Naive B cell (primary cell): ENCODE measurements at regions not wholly inside any gene's neighbourhood (a gene's known extent, or its start where the extent isn't known, plus 50 kb on each side); places are given as distances from the start of the nearest gene placed in this dataset.

Experiments used
- ATAC-seq, 2 donors: fragments of 150-1000 bp; cut with Tn5 transposase; 2 replicates each; pipeline ENCODE4 v1.10.0; 2021; ENCODE audit warnings: low read depth in 2 of 2, mild to moderate bottlenecking in 2 of 2, moderate library complexity in 2 of 2
- DNase-seq: peaks from one replicate; pipeline ENCODE4 v3.0.0; 2022
- H3K27ac Mint-ChIP-seq, 6 donors: one replicate each; pipeline ENCODE4 v1.8.0; 2020 to 2022; ENCODE audit warnings: mild to moderate bottlenecking in 6 of 6, mixed read lengths in 6 of 6, moderate library complexity in 5 of 6, inconsistent platforms in 2 of 6
- H3K27me3 Mint-ChIP-seq, 3 donors: one replicate each; pipeline ENCODE4 v1.8.0; 2021 to 2022; ENCODE audit warnings: mixed read lengths in 3 of 3, mild to moderate bottlenecking in 1 of 3
- H3K36me3 Mint-ChIP-seq, 2 donors: one replicate each; pipeline ENCODE4 v1.8.0; 2020 to 2022; ENCODE audit warnings: mixed read lengths in 2 of 2, inconsistent platforms in 1 of 2, mild to moderate bottlenecking in 1 of 2
- H3K4me1 Mint-ChIP-seq, 3 donors: one replicate each; pipeline ENCODE4 v1.8.0; 2020 to 2022; ENCODE audit warnings: mixed read lengths in 3 of 3, inconsistent platforms in 1 of 3, mild to moderate bottlenecking in 1 of 3, moderate library complexity in 1 of 3
- H3K4me3 Mint-ChIP-seq, 8 donors: one replicate each; pipeline ENCODE4 v1.8.0; 2020 to 2022; ENCODE audit warnings: mild to moderate bottlenecking in 8 of 8, mixed read lengths in 8 of 8, moderate library complexity in 8 of 8, inconsistent platforms in 2 of 8
- H3K9me3 Mint-ChIP-seq, 7 donors: one replicate each; pipeline ENCODE4 v1.8.0; 2020 to 2022; ENCODE audit warnings: mixed read lengths in 7 of 7, mild to moderate bottlenecking in 5 of 7, inconsistent platforms in 2 of 7, moderate library complexity in 1 of 7

DNA sequence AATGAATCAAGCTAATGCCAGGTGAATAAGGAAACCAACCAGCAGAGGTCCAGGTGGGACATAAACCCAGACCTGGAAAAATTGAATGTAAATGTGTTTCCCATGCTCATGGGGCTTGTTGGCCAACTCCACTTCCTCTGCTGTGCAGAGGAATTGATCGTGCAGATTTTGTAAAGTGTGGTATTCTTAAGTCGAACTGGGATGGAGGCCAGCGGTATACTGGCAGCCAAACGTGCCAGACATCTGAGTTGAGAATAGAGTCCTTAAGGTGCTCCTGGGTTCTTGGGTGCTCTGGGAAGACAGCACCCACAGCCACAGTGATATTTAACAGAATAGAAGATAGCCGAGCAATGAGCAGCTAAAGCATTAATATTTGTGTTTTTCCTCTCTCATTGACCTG is 146.5 kb upstream of the LGALSL start:
- ATAC-seq = no peak
- Mint-ChIP-seq H3K9me3 (peaks cover 0 to 10% (median 5%) of the 10 kb centered on the region in 7 donors), H3K4me3 (peak overlapping the region in 1 of 8 donors; percentile 62), H3K36me3 (peaks cover 0 to 9% of the 10 kb centered on the region in 2 donors), H3K4me1 (no peaks in the 10 kb centered on the region), H3K27me3 (peaks cover 0 to 7% (median 0%) of the 10 kb centered on the region in 3 donors), H3K27ac (no peak overlapping the region)
- no peak for DNase-seq

GRCh38 chr2:64311191-64311910 is 142.6 kb upstream of the LGALSL start:
- no peak overlapping the region for H3K4me3 Mint-ChIP-seq
- peak overlapping the region in 1 of 6 donors; percentile 8 for H3K27ac Mint-ChIP-seq
- H3K9me3 Mint-ChIP-seq = peaks cover 0 to 3% (median 0%) of the 10 kb centered on the region in 7 donors
- peaks cover 0 to 7% (median 6%) of the 10 kb centered on the region in 3 donors for H3K27me3 Mint-ChIP-seq
- ATAC-seq (no peak), DNase-seq (no peak)
- H3K36me3 Mint-ChIP-seq = no peaks in the 10 kb centered on the region
- peaks cover 0 to 3% (median 0%) of the 10 kb centered on the region in 3 donors for H3K4me1 Mint-ChIP-seq

GRCh38 chr2:64311948-64312621 is 141.9 kb upstream of the LGALSL start:
- DNase-seq (no peak), ATAC-seq (no peak)
- Mint-ChIP-seq H3K27me3 (peaks cover 0 to 7% (median 6%) of the 10 kb centered on the region in 3 donors), H3K4me1 (peaks cover 0 to 3% (median 0%) of the 10 kb centered on the region in 3 donors), H3K4me3 (no peak overlapping the region), H3K9me3 (no peaks in the 10 kb centered on the region), H3K36me3 (no peaks in the 10 kb centered on the region), H3K27ac (no peak overlapping the region)

DNA sequence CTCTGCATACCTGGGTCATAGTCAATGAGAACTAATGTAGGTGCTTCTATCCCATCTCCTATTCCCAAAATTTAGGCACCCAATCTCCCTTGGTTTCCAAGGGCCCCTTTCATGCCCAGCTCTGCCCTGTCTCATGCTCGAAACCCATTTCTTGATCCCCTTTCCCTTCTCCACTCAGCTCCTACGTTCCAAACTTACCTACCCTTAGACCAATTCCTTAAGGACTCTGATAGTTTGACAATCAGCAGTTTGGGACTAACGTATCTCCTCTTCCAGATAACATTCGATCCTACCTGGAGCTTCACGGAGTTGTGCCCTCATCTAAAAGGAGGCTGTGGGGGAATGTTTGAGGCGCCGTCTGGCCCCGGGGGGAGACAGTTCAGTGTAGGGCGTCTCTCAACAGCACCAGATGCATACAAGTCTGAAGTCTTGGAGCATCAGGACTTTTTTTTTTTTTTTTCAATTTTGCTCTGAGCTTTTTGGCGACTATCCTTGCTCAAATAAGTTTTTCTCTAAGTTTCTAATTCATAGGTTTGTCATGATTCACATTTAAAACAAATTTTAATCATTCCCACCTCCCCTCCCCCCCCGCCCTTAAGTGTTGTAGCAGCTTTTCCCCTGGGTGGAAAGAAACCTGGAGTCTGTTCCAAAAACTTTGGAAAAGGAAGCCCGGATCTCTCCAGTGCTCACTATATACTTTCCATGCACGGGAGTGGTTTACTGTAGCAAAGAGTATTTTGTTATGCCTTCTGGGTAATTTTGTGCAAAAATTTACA is 141.2 kb upstream of the LGALSL start:
- H3K9me3 Mint-ChIP-seq = no peaks in the 10 kb centered on the region
- peaks cover 0 to 6% (median 4%) of the 10 kb centered on the region in 3 donors for H3K27me3 Mint-ChIP-seq
- ATAC-seq (no peak), DNase-seq (no peak)
- H3K36me3 Mint-ChIP-seq = no peaks in the 10 kb centered on the region
- H3K4me1 Mint-ChIP-seq = peaks cover 0 to 3% (median 3%) of the 10 kb centered on the region in 3 donors
- peak overlapping the region in 1 of 6 donors; percentile 6 for H3K27ac Mint-ChIP-seq
- no peak overlapping the region for H3K4me3 Mint-ChIP-seq

DNA sequence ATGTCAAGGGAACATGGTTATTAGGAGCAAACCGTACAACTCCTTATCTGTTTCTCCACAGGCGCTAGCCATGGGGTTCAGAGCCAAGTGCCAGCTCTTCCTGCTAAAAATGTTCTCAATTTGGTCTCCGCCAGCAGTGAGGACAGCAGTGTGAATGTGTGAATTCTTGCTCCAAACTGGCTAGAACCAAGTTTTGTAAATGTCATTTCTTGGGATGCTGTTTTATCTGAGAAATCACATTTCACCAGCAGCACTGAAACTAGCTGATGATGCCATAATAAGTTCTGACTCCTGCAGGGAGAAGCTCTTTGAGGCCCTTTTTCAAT is 140.6 kb upstream of the LGALSL start:
- Mint-ChIP-seq H3K27ac (no peak overlapping the region), H3K27me3 (peaks cover 0 to 6% (median 0%) of the 10 kb centered on the region in 3 donors), H3K4me3 (no peak overlapping the region), H3K36me3 (no peaks in the 10 kb centered on the region), H3K4me1 (peaks cover 0 to 3% (median 3%) of the 10 kb centered on the region in 3 donors), H3K9me3 (no peaks in the 10 kb centered on the region)
- no peak for ATAC-seq
- no peak for DNase-seq

DNA sequence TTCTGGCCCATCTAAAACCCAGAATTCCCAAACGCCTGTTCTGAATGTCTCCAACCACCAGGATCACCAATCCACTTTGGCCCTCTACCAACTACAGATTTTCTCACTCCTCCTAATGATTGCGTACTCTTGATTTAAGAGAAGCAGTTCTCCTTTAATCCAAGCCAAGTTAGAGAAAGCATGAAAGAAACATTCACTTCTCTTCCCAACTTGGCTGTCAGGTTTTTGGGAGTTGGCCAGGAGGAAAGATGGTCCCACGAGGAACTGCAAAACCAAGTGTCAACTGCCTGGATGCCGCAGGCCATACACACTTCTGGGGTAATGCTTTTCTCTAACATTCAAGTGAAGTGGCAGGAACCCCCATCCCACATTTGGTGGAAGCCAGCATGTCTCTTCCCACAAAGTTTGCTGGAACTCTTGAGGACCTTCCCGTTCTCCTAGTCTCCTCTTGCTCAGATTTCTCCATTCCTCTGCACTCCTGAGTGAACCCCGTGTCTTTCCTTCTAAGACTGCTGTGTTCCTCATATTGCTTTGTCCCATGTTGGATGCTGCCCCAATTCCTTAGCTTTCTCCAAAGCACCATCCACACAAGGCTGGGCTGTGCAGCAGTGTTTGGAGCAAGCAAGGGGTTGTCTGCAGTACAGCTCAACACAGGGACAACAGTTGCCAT is 138.5 kb upstream of the LGALSL start:
- Mint-ChIP-seq H3K4me3 (no peak overlapping the region), H3K9me3 (no peaks in the 10 kb centered on the region), H3K36me3 (no peaks in the 10 kb centered on the region), H3K4me1 (peaks cover 0 to 3% (median 3%) of the 10 kb centered on the region in 3 donors), H3K27me3 (peaks cover 0 to 13% (median 4%) of the 10 kb centered on the region in 3 donors), H3K27ac (peak overlapping the region in 1 of 6 donors; percentile 73)
- DNase-seq (no peak), ATAC-seq (no peak)

DNA sequence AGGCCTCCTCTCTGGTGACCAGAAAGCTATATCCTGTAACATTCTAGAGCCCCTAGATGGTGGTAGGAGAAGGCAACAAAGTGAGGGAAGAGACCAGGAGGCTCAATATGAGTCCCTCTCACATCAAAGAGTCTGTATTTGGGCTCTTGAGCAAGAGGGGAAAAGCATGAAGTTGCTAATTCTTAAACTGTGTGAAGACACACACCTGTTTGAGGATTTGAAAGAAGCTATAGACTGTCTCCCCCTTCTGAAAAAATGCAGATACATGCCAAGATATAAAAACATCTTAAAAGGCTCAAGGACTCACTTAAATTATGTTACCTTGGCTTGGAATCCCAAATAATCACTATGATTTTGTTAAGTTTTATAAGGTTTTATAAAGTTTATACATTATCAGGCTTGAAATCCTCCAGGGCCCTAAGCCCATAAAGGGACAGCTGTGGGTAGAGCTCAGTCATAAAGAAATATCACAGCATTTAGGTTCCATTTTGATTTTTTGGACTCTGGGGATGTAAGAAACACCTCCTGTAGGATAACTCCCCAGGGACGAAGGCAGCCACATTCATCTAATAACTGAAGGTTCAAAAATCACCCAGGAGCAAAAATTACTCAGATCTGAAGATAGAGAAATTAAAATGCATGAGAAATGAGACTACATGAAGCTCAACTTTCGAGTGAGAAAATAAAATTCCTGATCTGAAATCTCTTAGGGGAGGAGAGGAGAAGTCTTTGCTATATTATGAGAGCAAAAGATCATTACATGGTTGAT is 136.1 kb upstream of the LGALSL start:
- Mint-ChIP-seq H3K9me3 (peaks cover 0 to 1% (median 0%) of the 10 kb centered on the region in 7 donors), H3K27ac (no peak overlapping the region), H3K27me3 (peaks cover 0 to 22% (median 21%) of the 10 kb centered on the region in 3 donors), H3K4me1 (peaks cover 0 to 3% (median 3%) of the 10 kb centered on the region in 3 donors), H3K36me3 (no peaks in the 10 kb centered on the region), H3K4me3 (no peak overlapping the region)
- DNase-seq (no peak), ATAC-seq (no peak)

GRCh38 chr2:64318476-64318748 is 135.6 kb upstream of the LGALSL start:
- peaks cover 0 to 1% (median 0%) of the 10 kb centered on the region in 7 donors for H3K9me3 Mint-ChIP-seq
- no peak for DNase-seq
- no peaks in the 10 kb centered on the region for H3K36me3 Mint-ChIP-seq
- peaks cover 0 to 26% (median 21%) of the 10 kb centered on the region in 3 donors for H3K27me3 Mint-ChIP-seq
- H3K4me3 Mint-ChIP-seq = no peak overlapping the region
- H3K4me1 Mint-ChIP-seq = peaks cover 0 to 3% (median 3%) of the 10 kb centered on the region in 3 donors
- peak overlapping the region in 1 of 6 donors; percentile 30 for H3K27ac Mint-ChIP-seq
- no peak for ATAC-seq

- Mint-ChIP-seq H3K27ac (no peak overlapping the region), H3K4me1 (peaks cover 0 to 3% (median 3%) of the 10 kb centered on the region in 3 donors), H3K9me3 (peaks cover 0 to 1% (median 0%) of the 10 kb centered on the region in 7 donors), H3K27me3 (peaks cover 0 to 27% (median 21%) of the 10 kb centered on the region in 3 donors), H3K36me3 (no peaks in the 10 kb centered on the region), H3K4me3 (no peak overlapping the region)
- no peak for DNase-seq
- no peak for ATAC-seq
Measured at GRCh38 chr2:64319896-64320295, 134.1 kb upstream of the LGALSL start.

DNA sequence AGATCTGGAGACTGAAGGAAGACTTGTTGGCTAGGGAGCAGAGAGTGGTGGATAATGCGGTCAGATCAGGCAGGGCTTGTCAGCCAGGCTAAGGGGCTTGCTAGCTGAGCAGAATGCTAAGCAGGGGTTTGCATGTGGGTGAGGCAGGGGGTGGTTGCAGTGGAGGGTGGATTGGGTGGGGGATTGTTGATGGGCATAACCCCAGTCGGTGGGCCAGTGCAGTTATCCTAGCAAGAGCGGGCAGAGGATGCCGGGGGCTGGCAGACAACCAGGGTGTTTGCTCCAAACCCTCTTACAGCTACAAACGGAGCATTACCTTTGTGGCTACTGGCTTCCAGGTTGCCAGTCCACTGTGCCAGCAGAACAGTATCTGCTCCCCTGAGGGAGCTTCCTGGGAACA is 131.5 kb upstream of the LGALSL start:
- peak overlapping the region in 1 of 6 donors; percentile 47 for H3K27ac Mint-ChIP-seq
- peaks cover 0 to 22% (median 21%) of the 10 kb centered on the region in 3 donors for H3K27me3 Mint-ChIP-seq

DNA sequence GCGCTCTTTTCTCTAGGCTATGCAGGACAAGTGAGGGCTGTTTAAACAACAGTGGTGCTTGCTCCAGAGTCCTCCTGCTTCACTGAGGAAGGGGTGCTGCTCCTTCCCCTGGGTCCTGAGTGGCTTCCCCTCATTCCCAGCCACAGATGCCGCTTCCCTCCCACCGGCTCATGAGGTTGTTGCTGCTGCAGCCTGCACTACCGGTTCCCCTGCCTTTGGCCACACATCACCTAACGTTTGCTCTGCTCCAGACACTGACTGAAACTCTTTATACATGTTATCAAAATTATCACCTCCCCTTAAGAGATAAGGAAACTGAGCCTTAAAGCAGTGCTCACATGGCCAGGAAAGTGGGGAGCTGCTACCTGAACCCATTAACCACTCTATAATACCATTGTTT is 130.8 kb upstream of the LGALSL start:
- Mint-ChIP-seq H3K9me3 (peaks cover 0 to 1% (median 0%) of the 10 kb centered on the region in 7 donors), H3K4me1 (peaks cover 14 to 28% (median 17%) of the 10 kb centered on the region in 3 donors), H3K4me3 (no peak overlapping the region), H3K36me3 (no peaks in the 10 kb centered on the region), H3K27me3 (peaks cover 0 to 22% (median 21%) of the 10 kb centered on the region in 3 donors), H3K27ac (no peak overlapping the region)
- ATAC-seq = no peak
- no peak for DNase-seq

More for the DNA sequence above, 131.5 kb upstream of the LGALSL start:
- Mint-ChIP-seq H3K4me1 (peaks cover 8 to 23% (median 10%) of the 10 kb centered on the region in 3 donors), H3K36me3 (no peaks in the 10 kb centered on the region), H3K9me3 (peaks cover 0 to 1% (median 0%) of the 10 kb centered on the region in 7 donors), H3K4me3 (no peak overlapping the region)
- DNase-seq = no peak
- no peak for ATAC-seq

GRCh38 chr2:64324746-64325410 is 129.1 kb upstream of the LGALSL start:
- ATAC-seq (no peak), DNase-seq (no peak)
- H3K4me3 Mint-ChIP-seq = no peak overlapping the region
- H3K4me1 Mint-ChIP-seq = peaks cover 14 to 30% (median 20%) of the 10 kb centered on the region in 3 donors
- no peaks in the 10 kb centered on the region for H3K36me3 Mint-ChIP-seq
- peaks cover 0 to 1% (median 0%) of the 10 kb centered on the region in 7 donors for H3K9me3 Mint-ChIP-seq
- peaks cover 0 to 17% (median 14%) of the 10 kb centered on the region in 3 donors for H3K27me3 Mint-ChIP-seq
- no peak overlapping the region for H3K27ac Mint-ChIP-seq
